ENCODE measurements at regions not wholly inside any gene's neighbourhood (a gene's known extent, or its start where the extent isn't known, plus 50 kb on each side); places are given as distances from the start of the nearest gene placed in this dataset.

GRCh38 chr5:82918311-82919031 is 158.7 kb downstream of the TMEM167A start:
- TF ChIP-seq JUND (IDR thresholded peaks at IDR 0.05) (peak; percentile 27; the same call in 1 of the 2 replicates), REST (IDR thresholded peaks at IDR 0.05; ENCODE audit: low read depth) (no peak), EZH2phosphoT487 (IDR thresholded peaks at IDR 0.05; ENCODE audit: borderline replicate concordance) (no peak), ZFX (IDR thresholded peaks at IDR 0.05) (no peak), POLR2A (IDR thresholded peaks at IDR 0.05; ENCODE audit: borderline replicate concordance, extremely low read depth, insufficient read depth, insufficient read length) (no peak), EZH2 (IDR thresholded peaks at IDR 0.05) (no peak), SIN3A (IDR thresholded peaks at IDR 0.05; ENCODE audit: low read depth) (no peak), TCF7L2 (IDR thresholded peaks at IDR 0.05; ENCODE audit: borderline replicate concordance, extremely low read depth, insufficient read depth, insufficient read length) (no peak), CEBPB (IDR thresholded peaks at IDR 0.05; ENCODE audit: low read depth) (no peak), RAD21 (IDR thresholded peaks at IDR 0.05; ENCODE audit: low read depth) (no peak)
- TF ChIP-seq, protein P1, sequence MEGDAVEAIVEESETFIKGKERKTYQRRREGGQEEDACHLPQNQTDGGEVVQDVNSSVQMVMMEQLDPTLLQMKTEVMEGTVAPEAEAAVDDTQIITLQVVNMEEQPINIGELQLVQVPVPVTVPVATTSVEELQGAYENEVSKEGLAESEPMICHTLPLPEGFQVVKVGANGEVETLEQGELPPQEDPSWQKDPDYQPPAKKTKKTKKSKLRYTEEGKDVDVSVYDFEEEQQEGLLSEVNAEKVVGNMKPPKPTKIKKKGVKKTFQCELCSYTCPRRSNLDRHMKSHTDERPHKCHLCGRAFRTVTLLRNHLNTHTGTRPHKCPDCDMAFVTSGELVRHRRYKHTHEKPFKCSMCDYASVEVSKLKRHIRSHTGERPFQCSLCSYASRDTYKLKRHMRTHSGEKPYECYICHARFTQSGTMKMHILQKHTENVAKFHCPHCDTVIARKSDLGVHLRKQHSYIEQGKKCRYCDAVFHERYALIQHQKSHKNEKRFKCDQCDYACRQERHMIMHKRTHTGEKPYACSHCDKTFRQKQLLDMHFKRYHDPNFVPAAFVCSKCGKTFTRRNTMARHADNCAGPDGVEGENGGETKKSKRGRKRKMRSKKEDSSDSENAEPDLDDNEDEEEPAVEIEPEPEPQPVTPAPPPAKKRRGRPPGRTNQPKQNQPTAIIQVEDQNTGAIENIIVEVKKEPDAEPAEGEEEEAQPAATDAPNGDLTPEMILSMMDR (IDR thresholded peaks at IDR 0.05 in 2 of 3, conservative IDR thresholded peaks at IDR 0.05 in 1 of 3; ENCODE audit: borderline replicate concordance in 1 of 3, insufficient read depth in 1 of 3, low read depth in 2 of 3, low read length in 2 of 3) = no peak
- TF ChIP-seq, protein P2, sequence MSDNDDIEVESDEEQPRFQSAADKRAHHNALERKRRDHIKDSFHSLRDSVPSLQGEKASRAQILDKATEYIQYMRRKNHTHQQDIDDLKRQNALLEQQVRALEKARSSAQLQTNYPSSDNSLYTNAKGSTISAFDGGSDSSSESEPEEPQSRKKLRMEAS (IDR thresholded peaks at IDR 0.05) = no peak
